GM18517 (cell line): ENCODE measurements at regions not wholly inside any gene's neighbourhood (a gene's known extent, or its start where the extent isn't known, plus 50 kb on each side); places are given as distances from the start of the nearest gene placed in this dataset.

Experiments used
- ATAC-seq: cut with Tn5 transposase; IDR thresholded peaks from one replicate; pipeline ENCODE4 v1.9.1; 2021; ENCODE audit warnings: mild to moderate bottlenecking, moderate library complexity; ENCODE audit not compliant: unreplicated experiment

DNA sequence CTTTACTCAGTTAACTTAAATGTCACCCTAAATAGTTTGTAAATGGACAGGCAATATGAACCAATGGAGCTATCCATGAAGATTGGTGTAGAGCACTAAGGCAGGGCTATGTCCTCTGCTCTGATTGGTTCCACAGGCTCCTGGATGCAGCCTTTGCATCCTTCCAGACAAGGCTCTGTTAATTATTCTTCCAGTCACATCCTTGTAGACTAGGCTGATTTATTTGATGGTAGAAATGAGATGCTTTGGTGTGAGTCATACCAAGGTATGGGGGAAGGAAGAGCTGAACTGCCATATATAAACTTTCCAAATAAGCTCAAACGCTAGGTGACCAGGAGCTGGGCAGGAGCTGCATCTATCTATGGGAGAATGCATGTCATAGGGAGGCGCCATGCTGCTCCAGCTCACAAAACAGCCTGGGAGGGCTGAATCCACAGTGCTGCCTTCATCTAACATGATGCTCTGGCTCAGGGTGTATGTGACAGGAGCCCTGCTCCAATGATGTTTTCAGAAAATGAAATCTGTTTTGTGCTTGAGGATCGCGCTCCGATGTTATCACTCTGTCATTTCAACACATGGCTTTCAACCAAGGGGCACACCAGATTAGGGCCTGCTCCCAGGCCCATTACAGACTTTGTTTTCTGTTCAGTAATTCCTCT, 818.0 kb upstream of the ZNF608 start:
- no peak for ATAC-seq

DNA sequence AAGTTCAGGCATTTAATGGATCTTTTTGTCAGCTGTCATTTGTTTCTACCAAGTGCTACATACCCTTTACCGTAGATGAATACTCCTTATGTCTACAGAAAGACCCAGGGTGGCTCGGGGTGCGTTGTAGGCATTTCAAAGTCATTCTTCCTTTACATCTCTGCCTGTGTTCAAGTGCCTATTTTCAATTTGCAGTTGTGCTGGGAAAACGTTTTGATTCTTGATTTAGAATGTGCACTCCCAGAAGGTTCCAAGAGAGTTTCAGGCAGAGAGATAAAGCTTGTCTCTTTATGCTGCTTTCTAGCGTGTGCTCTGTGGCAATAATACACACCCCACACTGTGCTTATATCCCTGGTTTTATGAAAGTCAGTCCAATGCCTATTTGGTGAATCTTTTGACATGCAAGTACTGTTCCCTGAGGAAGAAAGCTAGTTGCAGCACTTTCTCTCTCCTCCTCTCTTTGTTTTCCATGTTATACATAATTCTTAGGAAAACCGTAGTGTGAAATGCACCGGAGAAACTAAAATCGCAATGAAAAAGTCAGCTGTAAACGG, 828.1 kb upstream of the ZNF608 start:
- no peak for ATAC-seq

DNA sequence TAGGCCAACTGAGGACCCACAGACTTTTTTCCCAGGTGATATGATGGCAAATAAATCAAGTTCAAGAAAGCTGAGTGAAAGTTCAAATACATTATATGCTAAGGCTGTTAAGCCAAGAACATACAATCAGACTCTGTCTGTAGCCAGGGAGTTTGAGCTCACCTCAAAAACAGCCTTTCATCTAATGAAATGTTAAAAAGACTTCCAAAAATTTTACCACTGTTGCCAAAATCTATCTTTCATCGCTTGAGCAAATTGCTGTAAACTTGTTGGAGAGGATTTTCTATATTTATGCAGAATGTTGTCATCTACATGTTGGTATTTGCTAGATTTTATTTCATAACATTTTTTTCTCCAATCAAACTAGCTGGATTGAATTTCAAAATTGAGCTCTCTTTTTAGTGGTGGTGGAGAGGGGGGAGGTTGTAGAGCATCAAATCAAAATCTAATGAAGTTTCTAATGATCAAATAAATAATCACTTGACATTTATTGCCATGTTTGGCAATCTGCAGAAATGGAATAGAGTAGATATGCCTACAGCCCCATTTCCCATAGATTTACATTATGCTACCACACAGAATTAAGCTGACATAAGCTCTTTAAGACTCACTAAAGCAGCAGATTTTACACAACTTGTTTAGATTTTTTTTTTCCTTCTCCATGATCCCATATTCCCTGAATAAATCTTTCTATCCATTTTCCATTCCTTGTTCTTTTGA, 828.9 kb upstream of the ZNF608 start:
- no peak for ATAC-seq

DNA sequence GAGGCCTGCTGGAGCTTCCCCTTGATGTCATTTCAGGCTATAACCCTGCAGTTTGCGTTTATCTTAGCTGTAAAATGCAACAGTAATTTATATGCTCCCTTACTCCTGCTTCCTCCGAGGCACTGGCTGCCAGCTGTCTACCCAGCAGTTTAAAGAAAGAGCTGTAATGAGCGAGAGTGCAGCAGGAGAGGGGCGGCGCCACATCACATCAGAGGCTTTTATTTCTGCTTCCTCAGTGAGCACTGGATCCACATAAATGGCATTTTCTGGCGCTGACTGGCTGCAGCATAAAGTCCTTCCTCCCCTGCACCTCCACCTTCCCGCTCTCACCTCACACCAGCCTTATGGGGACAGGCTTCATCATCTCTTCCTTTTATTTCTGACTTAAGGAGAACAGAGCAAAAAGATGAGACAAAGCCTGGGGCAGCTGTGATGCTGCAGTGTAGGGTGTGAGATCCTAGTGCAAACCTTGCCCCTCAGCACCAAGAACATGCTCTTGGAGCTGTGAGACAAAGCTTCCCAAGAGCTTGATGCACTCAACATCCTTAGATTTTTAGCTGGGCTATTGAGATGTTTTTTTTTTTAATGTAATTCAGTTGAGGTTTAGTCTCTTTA, 829.6 kb upstream of the ZNF608 start:
- no peak for ATAC-seq

DNA sequence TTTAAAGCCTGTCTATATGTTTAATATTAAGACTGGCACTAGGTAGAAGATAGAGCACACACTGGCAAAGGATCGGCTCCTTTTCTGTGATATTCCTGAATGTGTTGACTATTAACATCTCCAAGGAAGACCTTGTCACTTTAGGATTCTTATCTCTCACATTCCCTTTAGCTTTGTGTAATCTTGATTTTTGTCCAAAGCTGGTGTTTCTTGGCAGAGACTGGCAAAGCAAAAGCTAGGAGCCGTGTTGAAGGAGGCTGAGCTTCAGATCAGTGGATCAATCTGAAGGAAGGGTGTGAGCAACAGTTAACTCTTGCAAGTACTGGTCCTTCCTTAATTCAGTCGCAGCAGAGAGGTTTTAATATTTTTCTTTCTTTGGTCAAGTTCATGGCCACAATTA, 830.4 kb upstream of the ZNF608 start:
- no peak for ATAC-seq

DNA sequence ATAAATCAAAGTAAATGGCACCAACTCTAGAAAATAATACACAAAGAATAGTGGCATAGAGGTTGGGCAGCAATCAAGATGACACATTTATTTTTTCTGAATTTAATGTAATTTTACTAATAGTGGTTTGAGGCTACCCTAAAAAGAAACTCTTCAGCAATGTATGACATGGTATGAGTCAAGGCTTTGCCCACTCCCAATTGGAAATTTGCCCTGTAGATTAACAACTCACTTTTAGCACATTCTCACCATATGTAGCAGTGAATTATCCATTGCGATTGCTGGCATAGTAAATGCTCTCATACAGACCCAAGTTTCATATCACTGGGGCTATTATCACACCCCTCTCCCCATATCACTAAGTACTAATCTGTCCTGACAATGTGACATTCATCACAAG, 832.1 kb upstream of the ZNF608 start:
- no peak for ATAC-seq

DNA sequence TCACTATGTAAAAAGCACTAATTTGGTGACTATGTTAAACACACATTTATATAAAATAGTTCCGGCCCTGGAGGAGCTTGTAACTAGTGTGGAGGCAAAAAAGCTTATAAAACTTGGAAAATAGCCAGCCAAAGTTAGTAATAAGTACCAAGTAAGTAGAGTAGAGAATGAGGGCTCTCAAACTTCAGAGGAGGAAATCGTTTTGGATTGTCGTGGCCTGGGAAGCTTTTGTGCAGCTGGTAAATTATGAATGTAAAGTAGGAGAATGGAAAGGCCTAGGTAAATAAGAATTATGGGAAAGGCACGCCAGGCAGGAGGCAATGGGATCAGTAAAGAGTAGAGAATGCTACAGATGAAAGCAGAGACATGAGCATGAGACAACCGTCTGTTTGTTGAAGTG, 832.7 kb upstream of the ZNF608 start:
- ATAC-seq: no peak

DNA sequence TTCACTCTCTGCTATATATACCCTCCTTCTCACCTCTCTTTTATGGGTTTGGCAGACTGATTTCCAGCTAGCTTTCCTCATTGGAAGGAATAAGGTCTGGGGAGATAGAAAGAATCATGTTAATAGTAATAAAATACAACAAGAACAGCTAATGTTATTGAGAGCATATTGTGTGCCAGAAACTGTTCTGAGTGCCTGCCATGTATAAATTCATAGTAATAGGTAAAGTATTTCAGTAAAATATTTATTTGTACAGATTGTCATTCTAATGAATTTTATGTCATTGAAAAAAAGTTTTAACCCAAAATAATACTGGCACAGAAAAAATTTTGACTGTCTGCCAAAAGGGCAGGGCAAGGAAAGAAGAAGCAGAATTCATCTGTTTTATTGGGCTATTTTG, 834.9 kb upstream of the ZNF608 start:
- no peak for ATAC-seq

DNA sequence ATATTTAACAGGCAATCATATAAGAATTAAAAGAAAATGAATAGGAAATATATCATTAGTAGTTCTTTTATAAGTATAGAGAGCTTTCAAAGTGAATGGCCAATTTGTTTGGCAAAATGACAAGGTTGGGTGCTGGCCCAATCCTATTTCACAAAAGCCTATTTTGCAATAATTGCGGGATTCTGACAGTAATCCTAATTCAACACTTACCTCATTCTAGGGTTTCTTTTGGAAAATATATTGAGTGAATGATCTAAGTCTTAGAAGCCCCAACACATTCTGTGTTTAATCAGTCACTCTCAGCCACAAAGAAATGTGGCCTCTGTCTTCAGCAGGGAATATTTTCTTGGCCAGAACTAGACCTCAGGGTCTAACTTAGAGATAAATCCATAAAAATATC, 835.9 kb upstream of the ZNF608 start:
- no peak for ATAC-seq

DNA sequence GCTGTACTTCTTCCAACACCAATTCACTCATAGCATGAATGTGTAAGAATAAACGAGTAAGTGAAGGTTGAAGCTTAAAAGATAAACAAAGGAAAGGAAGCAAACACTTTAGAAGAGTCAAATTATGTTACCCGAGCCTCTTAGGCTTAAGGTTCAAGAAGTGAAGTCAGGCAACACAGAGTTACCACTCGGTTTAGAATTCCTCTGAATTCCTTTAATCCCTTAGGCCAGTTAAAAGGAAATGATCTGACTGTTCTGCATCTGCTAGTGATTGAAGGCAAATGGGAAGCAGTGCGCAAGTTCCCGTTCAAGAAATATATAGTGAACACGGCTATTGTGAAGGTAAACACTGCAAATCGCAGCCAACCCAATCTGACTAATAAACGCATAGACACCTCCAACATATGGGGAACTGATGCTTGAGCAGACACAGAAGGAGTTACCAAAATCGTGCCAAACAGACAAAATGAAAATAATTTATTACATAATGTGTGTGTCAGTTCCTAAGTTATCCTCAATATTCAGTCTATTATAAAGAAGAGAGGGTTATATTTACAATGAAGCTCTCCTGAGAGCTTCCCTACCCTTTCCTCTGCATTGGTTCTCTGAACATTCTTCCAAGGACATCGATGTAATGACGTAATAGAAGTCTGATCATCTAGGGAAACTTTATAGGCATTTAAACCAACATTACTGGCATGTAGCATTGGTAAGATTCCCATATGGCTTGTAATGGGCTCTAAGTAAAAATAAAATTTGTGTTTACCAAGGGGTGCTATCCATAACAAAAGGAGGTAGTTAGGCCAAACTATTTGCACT, 837.1 kb upstream of the ZNF608 start:
- no peak for ATAC-seq

DNA sequence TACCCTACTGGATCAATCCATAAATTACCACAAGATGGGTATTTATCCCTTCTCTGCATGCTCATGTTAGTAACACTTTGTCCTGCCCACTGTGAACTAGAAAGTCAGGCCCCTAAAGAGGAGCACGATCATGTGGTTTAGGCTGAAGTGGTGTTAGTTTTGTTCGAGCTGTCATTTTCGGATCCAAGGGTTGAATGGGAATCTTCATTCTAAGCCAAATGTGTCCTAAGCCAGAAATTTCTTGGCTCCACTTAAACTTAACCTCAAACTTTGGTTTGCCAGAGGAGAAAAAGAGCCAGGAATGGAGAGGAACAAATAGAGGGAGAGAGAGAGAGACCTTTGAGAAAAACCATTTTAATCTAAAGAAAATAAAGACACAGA, 837.7 kb upstream of the ZNF608 start:
- ATAC-seq: no peak

DNA sequence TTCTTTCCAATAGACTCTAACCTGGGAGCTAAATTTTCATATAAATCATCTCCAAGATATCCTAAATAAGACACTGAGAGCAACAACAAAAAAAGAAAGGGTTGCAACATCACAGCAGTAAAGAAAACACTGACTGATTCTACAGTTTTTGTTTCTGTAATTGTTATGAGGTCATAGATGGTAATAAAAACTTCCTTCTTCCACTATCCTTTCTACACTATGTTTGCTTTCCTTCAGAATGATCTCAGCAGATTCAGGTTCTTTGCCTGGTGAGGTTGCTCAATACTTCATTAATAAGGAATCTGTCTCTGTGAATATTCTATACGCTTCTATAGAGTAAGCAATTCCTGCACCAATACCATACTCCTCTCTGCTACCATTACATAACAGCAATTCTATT, 835.6 kb upstream of the GRAMD2B start:
- no peak for ATAC-seq

DNA sequence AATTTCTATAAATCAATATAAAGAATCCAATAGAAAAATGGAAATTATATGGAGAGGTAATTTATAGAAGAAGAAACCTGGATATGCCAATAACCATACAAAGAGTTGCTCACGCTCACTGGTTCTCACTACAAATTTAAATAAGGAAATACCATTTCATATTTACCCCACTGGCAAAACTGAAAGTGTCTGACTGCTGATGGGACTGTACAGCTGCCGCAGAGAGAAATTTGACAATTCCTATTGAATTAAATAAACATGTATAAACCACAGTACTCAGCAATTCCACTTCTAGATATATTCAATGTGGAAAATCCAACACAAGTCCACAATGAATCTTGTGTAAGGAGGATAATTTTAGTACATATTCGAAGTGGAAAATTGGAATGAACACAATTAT, 830.4 kb upstream of the GRAMD2B start:
- ATAC-seq: no peak

DNA sequence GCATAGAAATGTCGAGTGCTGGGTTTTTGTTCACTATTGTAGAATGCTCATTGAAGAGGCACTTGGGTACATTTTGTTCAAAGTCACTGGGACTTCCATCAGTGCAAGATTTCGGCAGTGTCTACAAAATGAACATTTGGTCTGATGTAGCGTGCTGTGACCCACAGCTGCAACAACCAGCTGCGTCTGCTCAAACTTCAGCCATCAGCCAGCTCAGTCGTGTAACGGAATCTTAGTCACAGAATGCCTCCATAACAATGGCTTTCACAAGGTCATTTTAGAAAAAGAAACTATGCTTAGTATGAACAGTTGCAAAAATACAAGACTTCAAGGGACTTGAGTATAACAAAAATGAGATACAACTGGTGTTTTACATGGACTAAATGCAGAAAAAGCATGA, 828.1 kb upstream of the GRAMD2B start:
- no peak for ATAC-seq

DNA sequence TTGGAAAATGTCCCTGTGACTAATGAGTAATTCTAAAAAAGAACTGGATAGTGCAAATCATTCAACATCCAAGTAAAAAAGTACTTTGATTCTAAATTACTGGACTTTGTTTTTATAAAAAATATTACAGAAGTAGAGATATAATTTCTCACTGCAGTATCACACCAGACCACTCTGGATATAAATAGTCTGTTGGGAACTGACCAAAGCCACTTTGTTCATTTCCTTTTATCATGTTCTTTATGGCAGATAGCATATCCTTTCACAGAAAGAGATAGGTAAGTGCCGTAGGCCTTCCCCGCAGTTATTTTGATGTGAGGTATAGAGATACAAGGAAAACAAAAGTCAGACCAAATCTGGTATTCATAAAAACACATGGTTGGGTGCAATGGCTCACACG, 827.4 kb upstream of the GRAMD2B start:
- no peak for ATAC-seq

DNA sequence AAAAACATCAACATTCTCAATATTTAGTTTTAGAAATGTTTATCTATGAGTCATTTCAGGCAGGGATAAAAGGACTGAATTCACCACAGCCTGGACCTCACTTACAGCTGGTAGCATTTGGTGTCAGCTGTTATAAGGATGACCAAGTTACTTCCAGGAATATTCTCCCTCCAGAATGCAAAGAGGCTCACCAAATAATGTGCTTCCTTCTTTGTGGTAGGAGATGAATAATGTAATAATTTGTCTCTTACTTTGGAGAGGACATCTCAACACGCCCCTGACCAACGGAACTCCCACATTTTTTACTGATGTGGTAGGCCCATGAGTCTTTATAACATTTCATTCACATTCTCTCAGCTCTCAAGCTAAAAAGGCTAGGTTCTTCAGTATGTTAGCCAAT, 825.9 kb upstream of the GRAMD2B start:
- no peak for ATAC-seq

DNA sequence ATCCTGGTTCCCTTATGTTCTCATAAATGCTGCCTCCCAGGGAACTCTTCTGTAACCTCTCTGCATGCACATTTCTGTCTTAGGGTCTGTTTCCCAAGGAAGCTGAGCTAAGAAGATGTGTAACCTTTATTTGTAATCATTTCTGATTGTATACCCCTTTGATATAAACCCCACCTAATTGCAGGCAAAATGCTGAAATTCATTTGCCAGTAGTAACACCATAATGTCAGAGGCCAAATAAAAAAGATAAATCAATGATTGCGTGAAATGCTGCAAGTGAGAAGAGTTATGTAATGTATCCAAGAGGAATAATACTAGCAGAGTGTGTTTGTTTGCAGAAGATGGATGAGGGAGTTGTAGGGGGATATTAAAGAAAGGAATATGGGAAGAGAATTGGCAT, 822.6 kb upstream of the GRAMD2B start:
- ATAC-seq: no peak

DNA sequence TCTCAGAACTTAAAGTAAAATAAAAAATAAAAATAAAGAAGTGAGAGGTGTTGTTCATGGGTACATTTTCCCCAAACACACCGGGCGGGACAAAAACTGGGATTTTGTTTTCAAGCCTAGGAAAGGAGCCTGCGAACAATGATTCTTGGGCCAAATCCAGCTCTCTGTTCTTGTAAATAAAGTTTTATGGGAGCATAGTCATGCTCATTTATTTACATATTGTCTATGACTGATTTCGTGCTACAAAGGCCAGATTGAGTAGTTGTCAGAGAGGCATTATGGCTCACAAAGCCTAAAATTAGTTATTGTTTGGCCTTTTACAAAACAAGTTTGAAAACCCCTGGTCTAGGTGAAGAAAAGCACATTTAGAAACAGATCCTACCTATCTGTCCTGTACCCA, 821.0 kb upstream of the GRAMD2B start:
- no peak for ATAC-seq

DNA sequence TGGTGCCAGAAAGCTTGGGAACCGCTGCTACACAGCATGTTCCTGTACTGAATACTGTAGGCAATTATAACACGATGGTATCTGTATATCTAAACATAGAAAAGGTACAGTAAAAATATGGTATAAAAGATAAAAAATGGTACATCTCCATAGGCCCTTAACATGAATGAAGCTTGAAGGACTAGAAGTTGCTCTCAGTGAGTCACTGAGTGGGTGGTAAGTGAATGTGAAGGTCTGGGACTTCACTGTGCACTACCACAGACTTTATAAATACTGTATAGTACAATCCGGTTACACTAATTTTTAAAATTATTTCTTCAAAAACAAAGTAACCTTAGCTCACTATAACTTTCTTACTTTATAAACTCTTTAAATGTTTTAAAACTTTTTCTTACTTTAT, 819.9 kb upstream of the GRAMD2B start:
- ATAC-seq: no peak

DNA sequence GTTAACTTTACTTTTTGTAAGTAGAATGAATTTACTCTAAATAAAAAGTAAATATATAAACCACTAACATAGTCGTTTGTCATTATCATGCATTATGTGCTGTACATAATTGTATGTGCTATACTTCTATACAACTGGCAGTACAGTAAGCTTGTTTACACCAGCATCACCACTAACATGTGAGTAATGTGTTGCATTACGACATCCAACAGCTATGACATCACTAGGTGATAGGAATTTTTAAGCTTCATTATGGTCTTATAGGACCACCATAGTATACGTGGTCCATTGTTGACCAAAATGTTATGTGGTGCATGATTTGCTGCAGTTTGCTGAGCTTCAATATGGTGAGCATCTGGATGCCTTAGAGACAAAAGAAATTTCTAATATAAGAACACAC, 819.1 kb upstream of the GRAMD2B start:
- no peak for ATAC-seq

DNA sequence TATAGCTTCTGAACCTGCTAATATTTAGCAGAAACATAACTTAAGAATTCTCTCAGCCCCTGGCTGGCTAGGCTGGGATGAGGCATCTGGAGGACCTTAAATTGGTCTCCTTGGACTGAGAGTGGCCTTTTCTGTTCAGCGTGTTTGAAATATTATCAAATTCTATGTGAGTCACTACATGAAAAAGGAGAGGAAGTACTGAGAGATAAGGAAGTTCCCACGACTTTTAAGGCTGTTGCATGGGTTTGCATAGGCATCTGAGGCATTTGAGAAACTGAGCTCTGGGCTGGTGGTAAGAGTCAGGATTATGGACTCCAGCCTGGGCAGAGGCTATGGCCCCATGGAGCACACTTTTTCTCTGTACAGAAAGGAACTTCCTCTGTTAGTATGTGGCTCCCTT, 816.2 kb upstream of the GRAMD2B start:
- ATAC-seq: no peak
